ENCODE measurements at regions not wholly inside any gene's neighbourhood (a gene's known extent, or its start where the extent isn't known, plus 50 kb on each side); places are given as distances from the start of the nearest gene placed in this dataset.

DNA sequence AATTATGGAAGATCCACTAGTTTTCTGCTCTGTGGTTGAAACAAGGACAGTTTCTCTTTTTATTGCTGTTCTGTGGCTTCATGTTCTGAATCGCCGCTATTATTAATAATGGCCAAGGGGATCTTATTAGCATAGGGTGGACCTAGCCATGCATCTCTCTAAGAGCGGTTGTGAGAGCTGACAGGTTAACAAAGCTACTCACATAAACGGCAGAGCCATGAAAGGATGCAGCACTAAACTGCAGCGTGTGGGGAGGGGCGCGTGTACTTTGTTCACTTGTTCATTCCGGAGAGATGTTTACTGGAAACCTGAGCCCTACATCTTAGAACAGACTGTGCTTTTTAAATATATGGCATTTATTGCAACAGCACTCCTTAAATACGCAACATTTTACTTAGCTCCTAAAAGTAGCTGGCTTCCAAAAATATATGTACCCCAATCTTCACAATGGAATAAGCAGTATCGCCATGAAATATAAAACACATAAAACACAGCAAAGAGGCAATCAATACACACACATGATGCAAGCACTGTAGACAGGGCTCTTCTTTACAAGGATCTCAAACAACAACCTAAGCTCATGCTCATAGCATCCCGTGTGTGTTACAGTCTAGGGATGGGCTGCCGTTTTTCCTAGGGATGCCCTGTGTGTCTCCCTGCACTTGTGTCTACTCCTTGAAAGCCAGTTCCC is 424.6 kb downstream of the MED10 start:
- no peak for DNase-seq (ENCODE audit: low spot score)

- no peak for DNase-seq (ENCODE audit: low spot score)
Measured at GRCh38 chr5:5951953-5952352, 426.4 kb downstream of the MED10 start.

DNA sequence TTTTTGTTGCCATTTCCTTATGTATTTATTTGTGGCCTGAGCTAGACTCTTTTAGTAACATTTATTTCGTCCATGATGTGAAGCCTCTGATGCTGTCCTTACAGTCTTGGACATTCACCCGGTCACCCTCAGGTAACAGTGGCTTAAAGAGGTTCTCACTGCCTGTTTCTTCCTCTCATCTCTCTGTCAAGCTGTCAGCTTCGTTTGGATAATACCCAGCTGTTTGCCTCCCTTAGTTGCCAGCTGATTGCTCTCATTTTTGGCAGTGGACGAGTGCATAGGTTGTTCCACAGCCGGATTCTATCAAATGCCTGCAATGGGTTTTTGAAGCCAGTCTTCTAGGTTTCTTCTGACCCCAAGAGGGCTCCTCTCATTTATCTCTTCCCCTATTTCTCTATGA is 427.7 kb downstream of the MED10 start:
- no peak for DNase-seq (ENCODE audit: low spot score)

- no peak for DNase-seq (ENCODE audit: low spot score)
Measured at GRCh38 chr5:5941486-5941885, 436.9 kb downstream of the MED10 start.

DNA sequence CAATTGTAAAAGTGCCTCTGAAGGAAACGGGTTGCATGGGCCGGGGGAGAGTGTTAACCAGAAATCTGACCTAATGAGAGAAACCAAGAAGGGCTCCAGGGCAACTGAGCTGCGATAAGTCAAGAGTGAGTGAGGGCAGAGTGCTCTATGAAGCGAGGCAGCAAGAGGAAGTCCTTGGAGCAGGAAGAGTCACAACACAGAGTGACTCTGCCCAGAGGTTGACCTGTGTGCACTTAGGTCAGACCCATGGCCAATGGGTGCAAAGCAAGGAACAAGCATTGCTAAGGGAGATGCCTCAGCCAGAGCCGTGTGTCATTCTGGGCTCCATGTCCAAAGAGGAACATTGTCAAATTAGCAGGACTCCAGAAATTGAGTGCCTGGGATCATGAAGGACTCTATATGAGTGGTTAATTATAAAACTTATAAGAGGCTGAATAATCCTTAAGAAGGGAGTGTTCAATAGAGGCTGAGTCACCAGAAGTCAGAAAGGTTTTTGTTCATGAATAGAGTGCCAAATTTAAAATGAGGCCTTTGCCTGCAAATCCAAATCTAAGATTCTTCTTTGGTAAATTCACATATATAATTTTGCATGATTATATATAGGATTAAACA is 438.5 kb downstream of the MED10 start:
- no peak for DNase-seq (ENCODE audit: low spot score)

DNA sequence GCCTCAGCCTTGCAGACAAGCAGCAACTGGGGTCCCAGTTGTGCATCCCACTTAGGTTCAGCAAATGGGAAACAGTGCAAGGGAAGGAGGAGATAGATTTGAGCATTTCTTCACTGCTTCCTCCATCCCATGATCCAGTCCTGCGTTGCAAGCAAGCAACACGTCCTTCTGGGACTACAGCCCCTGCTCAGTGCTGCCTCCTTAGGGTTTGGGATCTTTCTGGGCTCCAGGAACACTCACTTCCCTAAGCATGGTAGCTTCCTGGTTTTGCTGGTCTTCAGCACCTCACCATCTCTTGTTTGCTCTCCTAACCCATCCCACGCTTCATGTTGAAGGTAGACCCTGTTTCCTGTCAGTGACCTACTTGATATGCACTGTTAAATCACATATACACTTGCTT is 444.7 kb downstream of the MED10 start:
- no peak for DNase-seq (ENCODE audit: low spot score)

DNA sequence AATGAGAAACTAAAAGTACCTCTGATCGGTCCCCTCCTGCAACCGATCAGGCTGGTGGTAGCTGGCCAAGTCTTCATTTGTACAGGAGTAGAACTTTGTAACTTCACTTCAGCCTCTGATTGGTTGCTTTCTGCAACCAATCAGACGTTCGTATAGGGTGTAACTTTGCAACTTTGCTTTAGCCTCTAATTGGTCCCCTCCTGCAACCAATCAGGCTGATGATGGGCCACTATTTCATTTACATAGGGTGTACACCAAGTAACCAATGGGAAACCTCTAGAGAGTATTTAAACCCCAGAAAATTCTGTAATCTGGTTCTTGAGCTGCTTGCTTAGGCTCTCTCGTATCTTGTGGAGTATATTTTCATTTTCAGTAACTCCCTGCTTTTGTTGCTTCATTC is 445.5 kb downstream of the MED10 start:
- no peak for DNase-seq (ENCODE audit: low spot score)

GRCh38 chr5:5930561-5930960 is 447.8 kb downstream of the MED10 start:
- DNase-seq (ENCODE audit: low spot score) = no peak

- DNase-seq (ENCODE audit: low spot score) = no peak
Measured at GRCh38 chr5:5929291-5930020, 448.9 kb downstream of the MED10 start.

DNA sequence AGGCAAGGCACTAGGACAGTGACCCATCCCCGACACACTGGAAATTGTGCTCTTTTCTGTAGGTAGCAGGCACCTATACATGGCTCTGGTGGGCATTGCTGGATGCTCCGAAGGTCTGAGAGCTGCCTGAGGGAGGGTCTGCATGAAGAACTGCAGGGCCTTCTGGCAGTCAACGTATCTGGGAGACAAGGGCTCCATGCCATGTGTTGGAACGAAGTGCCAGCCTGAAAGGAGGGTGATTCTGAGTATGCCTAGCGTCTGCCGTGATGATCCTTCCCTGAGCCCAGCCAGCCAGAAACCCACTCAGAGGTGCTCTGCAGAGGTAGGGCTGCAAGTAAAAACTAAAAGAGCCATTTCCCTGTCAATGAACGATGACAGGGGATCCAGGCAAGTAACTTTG is 453.2 kb downstream of the MED10 start:
- DNase-seq (ENCODE audit: low spot score) = no peak

DNA sequence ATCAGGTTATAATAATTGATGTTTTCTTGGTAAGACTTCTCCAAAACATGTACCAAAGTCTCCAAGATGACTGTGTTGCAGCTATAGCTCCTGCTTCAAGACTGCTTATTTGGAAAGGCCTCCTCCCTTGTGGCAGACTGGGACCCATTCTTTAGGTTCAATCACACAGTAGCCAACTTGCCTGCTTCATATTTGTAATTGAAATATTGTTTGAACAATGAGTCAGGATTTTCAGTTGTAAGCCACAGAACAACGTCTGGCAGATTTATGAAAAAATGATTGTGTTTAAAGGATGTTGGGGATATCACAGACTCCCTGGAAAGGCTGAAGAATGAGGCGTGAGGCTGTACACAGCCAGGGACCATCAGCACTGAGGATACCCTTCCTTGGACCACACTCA is 458.9 kb downstream of the MED10 start:
- DNase-seq (ENCODE audit: low spot score) = no peak

GRCh38 chr5:5906778-5907177 is 471.6 kb downstream of the MED10 start:
- no peak for DNase-seq (ENCODE audit: low spot score)

DNA sequence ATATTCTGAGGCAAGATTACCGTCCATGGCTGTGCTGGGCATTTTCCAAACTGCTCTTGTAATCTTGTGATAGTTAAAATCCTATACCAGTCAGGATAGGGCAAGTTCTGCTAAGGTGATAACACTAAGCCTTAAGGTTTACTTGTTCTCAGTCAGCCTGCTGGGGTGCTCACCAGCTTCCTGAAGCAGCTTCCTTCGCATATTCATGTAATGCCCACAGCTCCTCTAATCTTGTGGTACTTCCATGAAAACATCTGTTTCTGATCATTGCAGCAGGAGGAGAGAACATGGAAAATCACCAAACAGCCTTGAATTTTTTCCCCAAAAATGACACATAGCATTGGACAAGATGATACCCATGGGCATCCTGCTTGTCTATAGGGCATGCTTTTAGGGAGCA is 473.2 kb downstream of the MED10 start:
- DNase-seq (ENCODE audit: low spot score) = no peak

GRCh38 chr5:5904113-5904512 is 474.2 kb downstream of the MED10 start:
- no peak for DNase-seq (ENCODE audit: low spot score)

GRCh38 chr5:5902678-5903646 is 475.4 kb downstream of the MED10 start:
- no peak for DNase-seq (ENCODE audit: low spot score)

GRCh38 chr5:5900350-5900749 is 477.9 kb downstream of the ICE1 start:
- no peak for DNase-seq (ENCODE audit: low spot score)

GRCh38 chr5:5899716-5900115 is 477.2 kb downstream of the ICE1 start:
- DNase-seq (ENCODE audit: low spot score) = no peak

- DNase-seq (ENCODE audit: low spot score) = no peak
Measured at GRCh38 chr5:5888284-5888683, 465.8 kb downstream of the ICE1 start.

GRCh38 chr5:5887833-5888232 is 465.4 kb downstream of the ICE1 start:
- DNase-seq (ENCODE audit: low spot score) = no peak

DNA sequence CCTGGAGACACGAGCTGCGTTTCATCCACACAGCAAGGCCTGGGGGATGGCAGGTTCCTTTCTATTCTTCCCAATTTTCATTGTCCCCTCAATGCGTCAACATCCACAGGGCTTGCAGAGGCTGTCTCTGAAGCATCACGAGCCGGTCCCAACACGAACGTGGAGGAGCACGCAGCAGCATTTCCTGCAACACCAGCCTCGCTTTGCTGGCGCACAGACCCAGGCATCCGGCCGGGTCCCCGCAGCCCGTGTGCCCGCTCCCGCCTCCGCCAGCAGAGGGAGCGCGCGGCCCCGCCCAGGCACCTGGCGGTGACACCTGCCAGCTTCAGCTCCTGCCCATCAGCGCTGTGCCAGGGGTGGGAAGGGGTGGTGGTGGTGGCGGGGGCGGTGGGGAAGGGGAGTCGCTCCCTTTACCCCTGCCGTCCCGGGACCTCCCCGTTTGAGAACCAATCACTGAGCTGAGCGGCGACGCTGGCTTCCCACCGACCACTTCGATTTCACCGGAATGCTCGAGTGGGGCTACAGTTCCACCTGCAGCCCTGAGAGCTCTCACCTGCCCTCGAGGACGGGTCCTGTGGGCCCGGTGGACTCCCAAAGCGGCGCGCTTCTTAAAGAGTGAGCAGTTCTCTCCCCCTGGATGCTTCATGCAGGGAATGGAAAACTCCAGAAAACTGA is 464.5 kb downstream of the ICE1 start:
- DNase-seq (ENCODE audit: low spot score) = no peak

DNA sequence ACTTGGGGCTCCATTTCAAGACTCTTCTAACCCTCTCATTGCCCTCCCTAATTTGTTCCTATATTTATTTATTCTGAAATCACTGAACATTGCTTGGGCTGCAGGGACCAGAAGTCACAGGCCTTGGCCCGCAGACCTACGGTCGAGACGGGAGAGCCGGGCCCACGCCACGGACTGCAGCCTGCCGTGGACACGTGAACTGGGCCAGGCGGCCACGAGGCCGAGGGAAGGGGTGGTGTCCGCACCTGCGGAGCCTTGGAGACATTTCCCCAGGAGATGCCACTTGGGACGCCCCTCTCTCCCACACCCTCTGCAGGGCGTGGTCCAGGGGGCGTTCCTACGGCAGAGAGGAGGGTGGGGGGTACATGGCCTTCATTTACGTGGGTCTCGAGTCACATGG is 463.9 kb downstream of the ICE1 start:
- no peak for DNase-seq (ENCODE audit: low spot score)

DNA sequence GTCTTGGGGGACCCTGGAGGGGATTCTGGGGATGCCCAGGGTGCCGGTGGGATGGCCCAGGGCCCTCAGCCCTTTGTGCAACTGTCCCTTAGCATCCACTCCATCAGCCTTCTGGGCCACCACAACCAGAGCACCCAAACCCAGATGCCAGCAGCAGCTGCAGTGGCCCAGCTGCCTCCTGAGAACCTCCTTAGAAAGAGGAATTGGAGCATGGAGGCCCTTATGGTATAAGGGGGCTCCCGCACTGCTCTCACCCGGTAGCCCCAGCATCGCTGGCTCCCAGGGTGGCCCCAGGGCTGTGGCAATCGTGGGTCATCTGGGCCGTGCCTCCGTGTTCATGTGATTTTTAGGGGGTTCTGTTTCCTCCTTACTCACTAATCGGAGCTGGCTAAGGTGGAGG is 463.3 kb downstream of the ICE1 start:
- no peak for DNase-seq (ENCODE audit: low spot score)
